ENCODE measurements at regions not wholly inside any gene's neighbourhood (a gene's known extent, or its start where the extent isn't known, plus 50 kb on each side); places are given as distances from the start of the nearest gene placed in this dataset.

DNA sequence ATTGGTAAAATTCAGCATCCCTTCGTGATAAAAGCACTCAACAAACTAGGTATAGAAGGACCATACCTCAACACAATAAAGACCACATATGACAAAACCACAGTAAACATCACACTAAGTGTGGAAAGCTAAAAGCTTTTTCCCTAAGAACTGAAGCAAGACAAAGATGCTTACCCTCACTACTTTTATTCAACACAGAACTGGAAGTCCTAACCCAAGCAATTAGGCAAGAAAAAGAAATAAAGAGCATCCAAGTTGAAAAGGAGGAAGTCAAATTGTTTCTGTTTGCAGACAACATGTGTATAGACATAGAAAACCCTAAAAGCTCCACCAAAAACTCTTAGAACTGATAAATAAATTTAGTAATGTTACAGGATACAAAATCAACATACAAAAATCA lies 271.7 kb downstream of the RBM43 start:
- Histone ChIP-seq H3K9ac (ENCODE audit: low read length) (no peak overlapping the region), H3K9me3 (ENCODE audit: low read length) (no peaks in the 10 kb centered on the region), H3K4me3 (ENCODE audit: low read depth, low read length, poor library complexity, severe bottlenecking) (no peak overlapping the region), H4K20me1 (ENCODE audit: insufficient read depth, low read length) (no peaks in the 10 kb centered on the region), H3K9me2 (ENCODE audit: low read depth, low read length) (no peaks in the 10 kb centered on the region), H3K79me2 (ENCODE audit: insufficient read depth, low read length) (no peaks in the 10 kb centered on the region), H2AFZ (ENCODE audit: low read length) (no peak overlapping the region), H3K27ac (ENCODE audit: low read depth, low read length, poor library complexity, severe bottlenecking) (no peak overlapping the region), H3K4me2 (ENCODE audit: low read length) (no peak overlapping the region), H3K4me1 (ENCODE audit: insufficient read depth, low read length, severe bottlenecking) (no peaks in the 10 kb centered on the region), H3F3A (ENCODE audit: insufficient read depth, low read length) (no peaks in the 10 kb centered on the region), H3K27me3 (ENCODE audit: insufficient read depth, low read length) (no peaks in the 10 kb centered on the region), H3K36me3 (ENCODE audit: insufficient read depth, low read length) (no peaks in the 10 kb centered on the region)
- TF ChIP-seq EZH2 (IDR thresholded peaks at IDR 0.05; ENCODE audit: borderline replicate concordance, low read length), result no peak
- TF ChIP-seq, protein P1, sequence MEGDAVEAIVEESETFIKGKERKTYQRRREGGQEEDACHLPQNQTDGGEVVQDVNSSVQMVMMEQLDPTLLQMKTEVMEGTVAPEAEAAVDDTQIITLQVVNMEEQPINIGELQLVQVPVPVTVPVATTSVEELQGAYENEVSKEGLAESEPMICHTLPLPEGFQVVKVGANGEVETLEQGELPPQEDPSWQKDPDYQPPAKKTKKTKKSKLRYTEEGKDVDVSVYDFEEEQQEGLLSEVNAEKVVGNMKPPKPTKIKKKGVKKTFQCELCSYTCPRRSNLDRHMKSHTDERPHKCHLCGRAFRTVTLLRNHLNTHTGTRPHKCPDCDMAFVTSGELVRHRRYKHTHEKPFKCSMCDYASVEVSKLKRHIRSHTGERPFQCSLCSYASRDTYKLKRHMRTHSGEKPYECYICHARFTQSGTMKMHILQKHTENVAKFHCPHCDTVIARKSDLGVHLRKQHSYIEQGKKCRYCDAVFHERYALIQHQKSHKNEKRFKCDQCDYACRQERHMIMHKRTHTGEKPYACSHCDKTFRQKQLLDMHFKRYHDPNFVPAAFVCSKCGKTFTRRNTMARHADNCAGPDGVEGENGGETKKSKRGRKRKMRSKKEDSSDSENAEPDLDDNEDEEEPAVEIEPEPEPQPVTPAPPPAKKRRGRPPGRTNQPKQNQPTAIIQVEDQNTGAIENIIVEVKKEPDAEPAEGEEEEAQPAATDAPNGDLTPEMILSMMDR (IDR thresholded peaks at IDR 0.05; ENCODE audit: low read length), result no peak

DNA sequence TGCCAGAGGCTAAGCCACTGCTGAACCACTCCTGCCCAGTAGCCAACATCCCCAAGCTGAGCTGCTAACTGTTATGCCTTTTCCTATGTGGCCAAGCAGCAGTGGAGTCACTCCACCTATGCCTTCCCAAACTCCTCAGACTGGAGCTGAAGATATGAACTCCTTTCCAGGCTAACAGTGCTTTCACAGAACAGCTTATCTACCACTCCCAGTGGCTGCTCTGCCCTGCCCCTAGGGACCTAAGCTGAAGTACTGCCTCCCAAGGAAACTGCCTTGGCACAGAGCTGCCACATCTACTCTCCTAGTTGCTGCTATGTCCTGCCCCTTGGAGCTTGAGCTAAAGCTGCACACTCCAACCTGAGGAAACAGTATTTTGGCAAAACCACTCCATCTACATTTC lies 275.9 kb downstream of the RBM43 start:
- Histone ChIP-seq H3F3A (ENCODE audit: insufficient read depth, low read length) (no peaks in the 10 kb centered on the region), H3K4me3 (ENCODE audit: low read depth, low read length, poor library complexity, severe bottlenecking) (no peak overlapping the region), H3K9ac (ENCODE audit: low read length) (no peak overlapping the region), H3K27ac (ENCODE audit: low read depth, low read length, poor library complexity, severe bottlenecking) (no peak overlapping the region), H3K4me2 (ENCODE audit: low read length) (no peak overlapping the region), H3K9me2 (ENCODE audit: low read depth, low read length) (no peaks in the 10 kb centered on the region), H3K4me1 (ENCODE audit: insufficient read depth, low read length, severe bottlenecking) (no peaks in the 10 kb centered on the region), H2AFZ (ENCODE audit: low read length) (no peak overlapping the region), H3K27me3 (ENCODE audit: insufficient read depth, low read length) (no peaks in the 10 kb centered on the region), H3K36me3 (ENCODE audit: insufficient read depth, low read length) (no peaks in the 10 kb centered on the region), H3K9me3 (ENCODE audit: low read length) (no peaks in the 10 kb centered on the region), H4K20me1 (ENCODE audit: insufficient read depth, low read length) (no peaks in the 10 kb centered on the region), H3K79me2 (ENCODE audit: insufficient read depth, low read length) (no peaks in the 10 kb centered on the region)
- TF ChIP-seq, protein P1 (IDR thresholded peaks at IDR 0.05; ENCODE audit: low read length), result no peak
- TF ChIP-seq EZH2 (IDR thresholded peaks at IDR 0.05; ENCODE audit: borderline replicate concordance, low read length), result no peak

DNA sequence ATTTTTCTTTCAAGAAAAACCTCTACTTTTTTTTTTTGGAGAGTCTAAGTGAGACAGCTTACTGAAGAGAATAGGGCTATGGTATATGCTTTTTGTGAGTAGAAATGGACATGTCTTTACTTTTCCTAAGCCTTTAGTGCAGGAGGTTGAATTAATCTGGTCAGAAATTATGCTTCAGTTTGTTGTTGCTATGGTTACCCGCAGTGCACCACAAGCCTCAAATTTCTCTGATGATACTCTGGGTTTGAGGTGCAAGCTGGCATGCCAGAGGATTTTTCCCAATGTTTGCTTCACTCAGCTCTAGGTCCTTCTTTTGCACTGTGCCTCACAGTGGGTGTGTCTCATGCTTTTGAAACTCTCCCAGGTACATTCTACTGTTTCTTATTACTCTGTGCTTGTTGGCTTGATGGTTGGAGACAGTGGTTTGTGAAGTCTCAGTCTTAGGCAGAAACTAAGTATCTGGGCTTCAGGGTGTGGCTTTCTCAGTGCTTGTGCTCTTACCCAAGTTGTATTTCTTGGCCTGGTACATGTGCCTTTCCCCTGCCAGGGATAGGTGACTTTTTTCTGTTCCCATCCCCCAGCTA lies 278.3 kb downstream of the RBM43 start:
- Histone ChIP-seq H3F3A (ENCODE audit: insufficient read depth, low read length) (no peaks in the 10 kb centered on the region), H3K27me3 (ENCODE audit: insufficient read depth, low read length) (no peaks in the 10 kb centered on the region), H3K9ac (ENCODE audit: low read length) (no peak overlapping the region), H2AFZ (ENCODE audit: low read length) (no peak overlapping the region), H3K4me2 (ENCODE audit: low read length) (no peak overlapping the region), H4K20me1 (ENCODE audit: insufficient read depth, low read length) (no peaks in the 10 kb centered on the region), H3K27ac (ENCODE audit: low read depth, low read length, poor library complexity, severe bottlenecking) (no peak overlapping the region), H3K9me3 (ENCODE audit: low read length) (no peaks in the 10 kb centered on the region), H3K9me2 (ENCODE audit: low read depth, low read length) (no peaks in the 10 kb centered on the region), H3K36me3 (ENCODE audit: insufficient read depth, low read length) (no peaks in the 10 kb centered on the region), H3K4me1 (ENCODE audit: insufficient read depth, low read length, severe bottlenecking) (no peaks in the 10 kb centered on the region), H3K79me2 (ENCODE audit: insufficient read depth, low read length) (no peaks in the 10 kb centered on the region), H3K4me3 (ENCODE audit: low read depth, low read length, poor library complexity, severe bottlenecking) (no peak overlapping the region)
- TF ChIP-seq EZH2 (IDR thresholded peaks at IDR 0.05; ENCODE audit: borderline replicate concordance, low read length), result no peak
- TF ChIP-seq, protein P1 (IDR thresholded peaks at IDR 0.05; ENCODE audit: low read length), result no peak
